CD4-positive, alpha-beta T cell treated with Interferon alpha-2 for 1 hour (primary cell): ENCODE measurements at regions not wholly inside any gene's neighbourhood (a gene's known extent, or its start where the extent isn't known, plus 50 kb on each side); places are given as distances from the start of the nearest gene placed in this dataset.

Source experiments
- DNase-seq, 2 donors: peaks; one replicate each; pipeline ENCODE4 v3.0.0-alpha.2; 2020 to 2022

DNA sequence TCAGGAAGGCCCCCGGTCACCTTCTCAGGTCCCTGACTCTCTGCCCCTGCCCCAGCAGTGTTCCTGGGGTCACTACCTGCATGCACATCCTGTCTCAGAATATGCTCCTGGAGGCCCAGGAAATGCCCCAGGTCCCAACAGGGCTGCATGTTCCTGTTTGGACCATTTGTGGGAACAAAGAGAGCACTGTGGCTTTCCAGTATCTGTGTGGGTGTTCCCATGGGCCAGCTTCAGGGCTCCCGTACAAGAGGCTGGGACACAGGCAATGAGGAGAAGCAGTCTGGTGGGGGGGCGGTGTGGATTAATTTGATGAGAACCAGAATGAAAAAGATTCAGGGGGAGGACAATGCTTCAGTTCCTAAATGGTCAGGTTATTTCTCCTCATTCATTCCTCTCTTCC is 61.5 kb upstream of the GGTLC1 start:
- no peak for DNase-seq

DNA sequence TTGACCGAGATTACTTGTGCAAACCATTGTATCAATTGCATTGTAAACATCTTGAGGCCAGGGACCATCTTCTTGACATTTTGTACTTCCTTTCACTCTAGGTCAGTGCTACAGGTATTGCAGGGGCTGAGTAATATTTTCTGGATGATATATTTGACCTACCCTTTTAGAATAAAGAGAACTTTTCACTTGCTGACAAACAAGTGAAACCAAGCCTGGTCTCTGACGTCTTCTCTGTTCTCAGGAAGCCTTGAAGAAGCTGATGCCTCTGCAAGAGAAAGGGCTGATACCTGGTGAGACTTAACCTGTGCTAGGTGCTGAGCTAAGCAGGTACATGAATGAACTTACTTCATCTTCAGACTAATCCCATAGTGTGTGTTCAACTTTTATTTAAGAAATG is 60.5 kb upstream of the GGTLC1 start:
- DNase-seq = no peak

DNA sequence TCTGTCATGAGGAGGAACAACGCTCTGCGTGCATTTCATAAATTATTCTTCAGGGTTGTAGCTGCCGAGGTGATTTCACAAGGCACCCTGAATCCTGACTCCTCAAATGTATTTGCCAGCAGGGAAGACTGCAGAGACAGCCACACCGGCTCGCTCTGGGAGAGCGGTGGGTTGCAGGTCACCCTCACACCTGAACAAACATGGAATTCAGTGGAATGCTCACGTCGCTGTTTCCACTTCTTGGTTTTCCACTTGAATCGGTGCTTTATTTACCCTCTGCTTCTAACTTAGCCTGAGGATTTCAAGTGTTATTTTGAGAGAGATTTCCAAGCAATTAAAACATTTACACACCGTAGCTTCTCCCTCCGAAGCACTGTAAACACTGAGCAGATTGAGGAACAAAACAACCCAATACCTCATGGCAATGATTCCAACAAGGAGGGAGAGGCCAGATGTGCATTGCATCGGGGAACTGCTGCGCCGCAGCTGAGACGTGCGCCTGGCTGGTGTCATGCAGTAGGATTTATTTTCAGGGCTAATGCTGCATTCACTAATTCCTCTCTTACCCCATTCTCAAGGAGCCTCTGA is 59.5 kb upstream of the GGTLC1 start:
- no peak for DNase-seq

DNA sequence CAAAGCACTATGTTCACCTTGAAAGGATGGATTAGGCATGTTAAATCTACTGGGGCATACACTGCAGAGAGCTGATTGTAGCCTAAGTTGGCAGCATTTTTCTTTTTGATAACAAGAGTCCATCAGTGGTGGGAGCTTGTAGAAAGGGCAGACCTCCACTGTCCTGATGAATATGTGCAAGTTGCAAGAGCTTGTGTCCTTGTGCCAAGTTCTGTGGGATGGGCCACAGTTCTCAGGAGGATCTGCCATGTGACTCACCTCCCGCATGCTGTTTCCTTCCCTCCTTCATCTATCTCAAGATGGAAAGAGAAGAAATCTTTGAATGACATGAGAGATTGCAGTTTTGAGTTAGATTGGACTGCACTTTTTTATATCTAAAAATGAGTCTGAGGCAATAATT is 58.3 kb upstream of the GGTLC1 start:
- DNase-seq = no peak

DNA sequence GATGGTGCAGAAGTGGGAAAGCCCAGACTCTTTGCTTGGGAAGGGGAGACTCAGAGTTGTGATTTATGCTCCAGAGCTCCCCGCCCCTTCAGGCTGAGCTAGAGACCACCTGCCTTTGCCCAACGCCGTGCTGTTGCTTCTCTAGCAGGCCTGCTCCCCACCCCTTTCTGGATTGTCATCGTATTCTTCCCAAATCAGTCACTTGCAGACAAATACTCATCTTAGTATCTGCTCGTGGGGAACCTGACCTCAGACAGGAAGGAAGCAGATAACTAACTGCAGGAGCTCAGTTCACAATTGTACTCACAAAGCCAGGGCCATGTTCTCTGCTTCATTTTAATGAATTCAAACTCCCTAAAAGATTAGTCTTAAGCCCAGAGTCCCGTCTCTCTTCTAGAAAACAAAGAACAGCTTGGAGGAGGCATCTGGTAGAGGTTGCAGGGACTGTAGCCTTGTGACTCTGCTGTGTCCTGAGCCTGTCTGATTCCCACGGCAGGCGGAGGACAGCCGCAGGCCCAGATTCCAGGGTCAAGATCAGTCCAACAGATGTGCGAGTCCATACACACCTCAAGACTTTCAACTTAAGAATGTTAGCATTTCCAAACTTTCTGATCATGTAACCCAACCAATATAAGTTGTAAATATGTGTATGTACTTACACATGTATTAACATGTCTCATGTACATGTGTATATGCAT is 57.2 kb upstream of the GGTLC1 start:
- peak in 1 of 2 donors; percentile 33 for DNase-seq

DNA sequence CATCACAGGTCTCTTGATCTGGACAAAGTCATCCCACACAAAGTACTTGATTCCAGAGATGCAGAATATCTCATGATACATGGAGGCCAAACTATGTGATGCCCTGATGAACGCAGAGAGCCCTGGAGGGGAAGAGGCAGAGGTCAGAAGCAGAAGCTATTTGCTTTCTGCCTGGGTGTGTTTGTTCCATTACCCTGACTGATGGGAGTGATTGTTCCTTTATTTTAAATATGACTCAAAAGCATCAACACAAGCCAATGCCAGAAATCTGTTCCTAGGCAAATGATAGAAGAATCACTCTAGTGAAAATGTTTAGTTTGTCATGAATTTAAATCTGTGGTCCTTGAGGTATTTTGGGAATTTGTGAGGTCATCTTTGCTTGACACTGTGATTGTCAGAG is 54.7 kb upstream of the GGTLC1 start:
- DNase-seq = no peak

DNA sequence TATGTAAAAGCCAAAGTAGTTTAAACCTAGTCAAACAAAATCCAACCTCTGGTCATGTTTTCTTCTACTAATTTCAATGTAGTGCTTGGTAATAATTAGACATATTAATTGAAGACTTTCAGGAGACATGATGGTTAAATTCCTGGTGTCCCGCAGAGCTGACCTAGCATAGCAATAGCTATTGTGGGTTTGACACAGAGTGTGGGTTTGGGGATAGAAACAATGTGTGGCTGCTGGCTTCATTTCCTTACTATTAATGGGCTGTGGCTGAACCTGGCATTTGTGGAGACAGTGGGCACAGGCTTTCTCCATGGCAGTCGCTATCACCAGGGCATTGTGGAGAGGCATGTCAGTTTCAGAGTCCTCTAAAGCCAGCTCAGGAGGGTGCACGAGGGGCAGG is 54.1 kb upstream of the GGTLC1 start:
- DNase-seq = no peak

GRCh38 chr20:24040896-24041459 is 52.4 kb upstream of the GGTLC1 start:
- DNase-seq = no peak

- DNase-seq = no peak
Observed at GRCh38 chr20:24039196-24039595, 50.6 kb upstream of the GGTLC1 start.
